22Rv1 (cell line): ENCODE measurements at regions not wholly inside any gene's neighbourhood (a gene's known extent, or its start where the extent isn't known, plus 50 kb on each side); places are given as distances from the start of the nearest gene placed in this dataset.

Experiments used
- H3K27ac ChIP-seq: fragments of 450-650 bp; 2 replicates; pipeline ENCODE4 v1.5.1; 2017
- ZFX ChIP-seq: fragments of 450-650 bp; IDR thresholded peaks from 2 replicates; pipeline ENCODE4 v1.6.1; 2017; ENCODE audit warnings: antibody characterized with exemption, borderline replicate concordance
- TF ChIP-seq, protein P1 (sequence below): fragments of 450-650 bp; IDR thresholded peaks from 2 replicates; pipeline ENCODE4 v1.5.1; 2017; ENCODE audit warnings: mild to moderate bottlenecking

DNA sequence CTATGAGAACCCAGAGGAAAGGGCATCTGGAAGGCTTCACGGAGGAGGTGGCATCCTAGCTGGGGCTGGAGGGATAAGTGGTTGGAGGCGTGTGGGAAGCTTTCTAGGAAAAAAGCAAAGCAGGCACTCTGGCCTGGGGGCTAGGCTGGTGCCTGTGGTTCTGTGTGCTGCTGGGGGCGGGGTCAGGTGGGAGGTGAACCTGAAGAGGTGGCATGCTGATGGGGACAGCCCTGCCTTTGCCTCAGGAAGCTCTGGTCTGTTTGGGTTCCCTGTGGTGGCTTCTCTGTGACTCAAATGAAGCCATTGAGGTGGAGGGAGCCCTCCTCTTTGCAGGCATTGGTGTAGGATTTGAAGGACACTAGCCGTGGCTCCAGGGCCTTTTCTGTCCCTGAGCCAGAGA lies 221.6 kb upstream of the POU3F1 start:
- H3K27ac ChIP-seq = no peak overlapping the region
- no peak for TF ChIP-seq ZFX
- TF ChIP-seq, protein P1, sequence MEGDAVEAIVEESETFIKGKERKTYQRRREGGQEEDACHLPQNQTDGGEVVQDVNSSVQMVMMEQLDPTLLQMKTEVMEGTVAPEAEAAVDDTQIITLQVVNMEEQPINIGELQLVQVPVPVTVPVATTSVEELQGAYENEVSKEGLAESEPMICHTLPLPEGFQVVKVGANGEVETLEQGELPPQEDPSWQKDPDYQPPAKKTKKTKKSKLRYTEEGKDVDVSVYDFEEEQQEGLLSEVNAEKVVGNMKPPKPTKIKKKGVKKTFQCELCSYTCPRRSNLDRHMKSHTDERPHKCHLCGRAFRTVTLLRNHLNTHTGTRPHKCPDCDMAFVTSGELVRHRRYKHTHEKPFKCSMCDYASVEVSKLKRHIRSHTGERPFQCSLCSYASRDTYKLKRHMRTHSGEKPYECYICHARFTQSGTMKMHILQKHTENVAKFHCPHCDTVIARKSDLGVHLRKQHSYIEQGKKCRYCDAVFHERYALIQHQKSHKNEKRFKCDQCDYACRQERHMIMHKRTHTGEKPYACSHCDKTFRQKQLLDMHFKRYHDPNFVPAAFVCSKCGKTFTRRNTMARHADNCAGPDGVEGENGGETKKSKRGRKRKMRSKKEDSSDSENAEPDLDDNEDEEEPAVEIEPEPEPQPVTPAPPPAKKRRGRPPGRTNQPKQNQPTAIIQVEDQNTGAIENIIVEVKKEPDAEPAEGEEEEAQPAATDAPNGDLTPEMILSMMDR = no peak

DNA sequence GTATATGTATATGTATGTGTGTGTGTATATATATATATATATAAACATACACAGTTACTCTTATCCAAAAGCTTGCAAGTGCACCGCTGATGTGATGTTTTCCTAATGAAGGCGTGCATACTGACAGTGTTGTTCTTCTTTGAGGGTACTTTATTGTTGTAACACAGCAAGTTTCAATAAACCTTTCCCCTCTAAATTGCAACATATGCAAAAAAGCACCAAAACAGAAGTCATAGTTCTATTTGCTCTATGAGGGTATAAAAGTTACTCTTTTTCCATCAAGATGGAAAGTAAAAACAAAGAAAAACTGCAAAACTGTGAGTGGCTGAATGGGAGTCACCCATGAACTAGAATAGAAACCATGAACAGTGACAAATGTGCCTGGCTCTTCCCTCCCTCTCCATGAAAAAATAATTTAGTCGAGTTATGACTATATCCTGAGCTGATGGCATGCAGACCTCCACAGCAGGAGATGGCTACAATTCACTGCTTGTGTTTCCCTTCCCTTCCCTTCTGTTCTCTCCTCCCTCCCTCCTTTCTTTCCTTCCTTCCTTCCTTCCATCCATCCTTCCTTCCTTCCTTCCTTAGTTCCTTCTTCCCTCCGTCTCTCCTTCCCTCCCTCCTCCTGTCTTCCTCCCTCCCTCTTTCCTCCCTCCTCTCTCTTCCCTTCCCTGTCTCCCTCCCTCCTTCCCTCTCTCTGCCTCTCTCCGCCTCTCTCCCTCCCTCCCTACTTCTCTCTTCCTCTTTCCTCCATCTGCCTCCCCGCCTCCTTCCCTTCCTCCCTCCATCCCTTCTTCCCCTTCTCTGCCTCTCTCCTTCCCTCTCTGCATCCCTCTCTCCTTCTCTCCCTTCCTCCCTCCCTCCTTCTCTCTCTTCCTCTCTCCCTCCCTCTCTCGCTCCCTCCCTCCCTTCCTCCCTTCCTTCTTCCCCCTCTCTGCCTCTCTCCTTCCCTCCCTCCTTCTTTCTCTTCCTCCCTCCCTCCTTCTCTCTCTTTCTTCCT lies 220.7 kb upstream of the POU3F1 start:
- TF ChIP-seq, protein P1 = no peak
- no peak for TF ChIP-seq ZFX
- H3K27ac ChIP-seq = no peak overlapping the region

DNA sequence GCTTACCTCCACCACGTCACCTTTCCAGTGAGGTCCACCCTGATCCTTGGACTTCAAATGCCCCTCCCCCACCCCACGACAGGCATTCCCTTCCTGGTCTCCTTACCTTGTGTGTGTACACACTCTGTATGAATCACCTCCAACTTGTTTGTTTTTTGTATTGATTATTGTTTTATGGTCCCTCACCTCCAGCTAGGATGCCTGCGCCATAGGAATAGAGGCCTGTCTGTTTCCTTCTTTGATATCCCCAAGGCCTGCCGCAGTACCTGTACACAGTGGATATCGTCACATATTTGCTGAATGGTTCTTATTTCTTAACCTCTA lies 219.6 kb upstream of the POU3F1 start:
- TF ChIP-seq, protein P1 = no peak
- no peak for TF ChIP-seq ZFX
- H3K27ac ChIP-seq = no peak overlapping the region

DNA sequence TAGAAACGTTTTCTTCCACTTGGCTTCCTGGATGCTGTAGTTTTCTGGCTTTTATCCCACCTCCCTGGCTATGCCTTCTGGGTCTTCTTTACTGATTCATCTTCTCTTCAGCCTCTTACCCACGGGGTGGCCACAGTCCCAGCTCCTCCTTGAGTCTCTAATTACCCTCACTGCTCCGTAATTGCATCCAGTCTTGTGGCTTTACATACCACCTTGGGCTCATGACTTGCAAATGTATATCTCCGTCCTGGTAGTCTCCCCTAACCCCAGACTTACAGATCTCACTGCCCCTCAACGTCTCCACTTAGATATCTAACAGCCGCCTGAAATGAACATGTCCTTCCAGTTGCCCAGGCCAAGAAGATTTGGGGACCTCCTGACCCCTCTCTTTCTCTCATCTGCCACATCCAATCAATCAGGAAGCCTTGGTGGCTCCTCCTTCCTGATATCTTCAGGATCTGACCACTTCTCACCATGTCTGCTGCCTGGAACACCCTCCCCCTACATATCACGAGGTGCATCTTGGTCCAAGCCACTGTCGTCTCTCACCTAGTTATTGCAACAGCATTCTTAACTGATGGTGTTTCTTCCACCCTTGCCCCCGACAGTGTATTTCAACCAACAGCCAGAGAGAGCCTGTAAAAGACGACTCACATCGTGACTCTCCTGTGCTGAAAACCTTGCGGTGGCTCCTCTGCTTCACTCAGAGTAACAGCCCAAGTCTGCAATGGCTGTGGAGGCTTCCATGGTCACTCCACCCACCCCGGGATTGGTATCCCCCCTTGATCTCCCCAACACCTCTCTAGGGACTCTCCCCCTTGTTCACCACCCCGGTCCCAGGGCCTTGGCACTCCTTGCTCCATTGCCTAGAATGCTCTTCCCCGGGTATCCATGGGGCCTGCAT lies 219.0 kb upstream of the POU3F1 start:
- TF ChIP-seq ZFX = no peak
- TF ChIP-seq, protein P1 = no peak
- no peak overlapping the region for H3K27ac ChIP-seq

DNA sequence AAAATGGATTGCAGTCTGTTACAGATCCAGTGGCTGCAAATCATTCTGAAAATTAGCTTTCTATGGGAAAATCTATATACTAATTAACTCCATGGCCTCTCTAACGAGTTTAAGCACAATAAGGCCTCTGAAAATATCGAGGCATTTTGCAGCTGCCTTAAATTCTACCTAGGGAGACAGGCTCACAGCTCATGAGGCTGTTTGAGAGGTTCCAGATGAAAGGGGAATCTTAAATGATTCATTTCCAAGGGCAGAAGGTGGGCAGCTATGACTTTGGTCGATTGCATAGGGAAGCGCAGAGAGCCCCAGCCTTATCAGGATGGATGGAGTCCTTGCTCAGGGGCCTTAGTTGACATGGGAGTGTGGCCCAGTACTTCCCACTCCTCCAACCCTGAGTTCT lies 216.8 kb upstream of the POU3F1 start:
- no peak overlapping the region for H3K27ac ChIP-seq
- no peak for TF ChIP-seq ZFX
- TF ChIP-seq, protein P1 = no peak

DNA sequence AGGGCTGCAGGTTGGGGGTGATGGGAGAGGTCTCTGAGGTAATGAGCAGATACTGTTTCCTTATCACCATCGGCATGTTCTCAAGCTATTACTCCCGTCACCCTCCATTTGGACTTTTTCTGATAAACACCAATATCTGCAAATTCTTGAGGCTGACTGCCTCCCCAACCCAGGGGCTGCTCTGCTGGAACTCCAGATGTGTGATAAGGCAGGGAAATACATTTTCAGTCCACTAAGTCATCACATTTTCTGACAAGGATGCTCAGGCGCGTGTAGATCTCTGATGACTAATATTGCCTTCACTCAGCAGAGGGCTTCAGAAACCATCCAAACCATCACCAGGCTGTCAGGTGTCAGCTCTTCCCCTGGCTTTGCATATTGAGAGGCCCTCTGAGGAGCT lies 215.0 kb upstream of the POU3F1 start:
- no peak overlapping the region for H3K27ac ChIP-seq
- no peak for TF ChIP-seq ZFX
- TF ChIP-seq, protein P1 = no peak

DNA sequence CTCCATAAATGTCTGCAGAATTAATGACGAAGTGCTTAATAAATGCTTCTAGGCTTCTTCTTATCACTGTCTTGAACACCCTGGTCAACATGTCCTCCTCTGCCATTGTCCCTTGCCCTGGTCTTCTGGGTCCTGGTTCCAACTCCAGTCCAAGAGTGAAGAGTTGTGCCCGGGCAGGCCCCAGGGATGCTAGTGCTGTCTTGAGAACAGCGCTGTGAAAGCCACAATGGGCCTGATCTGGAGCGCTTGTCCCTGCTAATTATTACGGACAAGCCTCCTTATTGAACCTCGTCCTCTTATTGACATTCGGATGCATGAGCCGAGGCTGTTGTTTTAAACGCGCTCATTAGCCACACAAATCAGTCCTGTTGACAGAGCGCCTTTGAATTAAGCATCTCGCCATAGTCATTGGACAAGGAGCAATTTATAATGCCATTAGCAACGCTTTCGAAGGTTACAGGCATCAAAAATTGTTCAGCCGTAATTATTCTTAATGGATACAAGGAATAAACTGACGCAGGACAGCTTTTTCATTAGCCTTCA lies 211.6 kb upstream of the POU3F1 start:
- no peak for TF ChIP-seq ZFX
- TF ChIP-seq, protein P1 = no peak
- no peak overlapping the region for H3K27ac ChIP-seq
